DND-41 (cell line): ENCODE measurements at regions not wholly inside any gene's neighbourhood (a gene's known extent, or its start where the extent isn't known, plus 50 kb on each side); places are given as distances from the start of the nearest gene placed in this dataset.

Source experiments
- ATAC-seq: fragments of 200-7000 bp; cut with Tn5 transposase; 3 replicates; pipeline ENCODE4 v1.9.1; 2021; ENCODE audit warnings: low read depth; ENCODE audit not compliant: insufficient read depth
- DNase-seq: peaks from one replicate; pipeline ENCODE4 v3.0.0-alpha.2; 2020
- H2AFZ ChIP-seq: 2 replicates; pipeline ENCODE4 v1.6.0; 2012; ENCODE audit warnings: low read depth, low read length
- H3K27ac ChIP-seq: 2 replicates; pipeline ENCODE4 v1.5.1; 2012; ENCODE audit warnings: low read length, inconsistent platforms
- H3K27me3 ChIP-seq: fragments of 200-600 bp; sonication (generic); 2 replicates; pipeline ENCODE4 v1.6.0; 2012; ENCODE audit warnings: low read length, mild to moderate bottlenecking, inconsistent platforms; ENCODE audit not compliant: insufficient read depth, poor library complexity
- H3K36me3 ChIP-seq: 2 replicates; pipeline ENCODE4 v1.5.1; 2012; ENCODE audit warnings: low read length, inconsistent platforms; ENCODE audit not compliant: insufficient read depth
- H3K4me1 ChIP-seq: 2 replicates; pipeline ENCODE4 v1.5.1; 2012; ENCODE audit warnings: mild to moderate bottlenecking, low read length; ENCODE audit not compliant: insufficient read depth
- H3K4me2 ChIP-seq: 2 replicates; pipeline ENCODE4 v1.6.0; 2012; ENCODE audit warnings: mild to moderate bottlenecking, moderate library complexity, low read length, inconsistent platforms; ENCODE audit not compliant: insufficient read depth
- H3K4me3 ChIP-seq, 2 experiments: fragments of 200-600 bp in 1 of 2; shearing (Covaris generic) in 1 of 2; 2 replicates each; pipeline ENCODE4 v1.5.1; 2012 to 2016; ENCODE audit warnings: inconsistent platforms in 2 of 2, low read length in 2 of 2, mild to moderate bottlenecking in 2 of 2, low read depth in 1 of 2, moderate library complexity in 1 of 2
- H3K79me2 ChIP-seq: 2 replicates; pipeline ENCODE4 v1.6.0; 2012; ENCODE audit warnings: low read length, inconsistent platforms; ENCODE audit not compliant: insufficient read depth
- H3K9ac ChIP-seq: 2 replicates; pipeline ENCODE4 v1.6.0; 2012; ENCODE audit warnings: low read depth, mild to moderate bottlenecking, inconsistent platforms, low read length, moderate library complexity
- H3K9me3 ChIP-seq: 2 replicates; pipeline ENCODE4 v1.5.1; 2012; ENCODE audit warnings: low read length, moderate library complexity, mild to moderate bottlenecking, inconsistent platforms; ENCODE audit not compliant: insufficient read depth, severe bottlenecking
- H4K20me1 ChIP-seq: 2 replicates; pipeline ENCODE4 v1.6.0; 2012; ENCODE audit warnings: low read length; ENCODE audit not compliant: insufficient read depth
- CTCF ChIP-seq: IDR thresholded peaks from 2 replicates; pipeline ENCODE4 v1.5.1; 2012; ENCODE audit warnings: borderline replicate concordance, low read length, moderate library complexity, mild to moderate bottlenecking; ENCODE audit not compliant: poor library complexity, severe bottlenecking; ENCODE audit errors: extremely low read depth
- EZH2 ChIP-seq: IDR thresholded peaks from 3 replicates; pipeline ENCODE4 v1.6.1; 2012; ENCODE audit warnings: borderline replicate concordance, low read depth, mild to moderate bottlenecking, moderate library complexity, low read length, inconsistent platforms; ENCODE audit not compliant: severe bottlenecking

- H3K4me1 ChIP-seq = no peaks in the 10 kb centered on the region
- H3K27ac ChIP-seq = no peak overlapping the region
- H3K27me3 ChIP-seq = no peaks in the 10 kb centered on the region
- DNase-seq = no peak
- no peak for ATAC-seq
- H3K36me3 ChIP-seq = no peaks in the 10 kb centered on the region
- no peak overlapping the region for H3K4me3 ChIP-seq
- no peak overlapping the region for H2AFZ ChIP-seq
- H3K9ac ChIP-seq = no peak overlapping the region
- no peak overlapping the region for H3K4me2 ChIP-seq
- no peaks in the 10 kb centered on the region for H3K9me3 ChIP-seq
- TF ChIP-seq EZH2 = no peak
- TF ChIP-seq CTCF = no peak
- H3K79me2 ChIP-seq = no peaks in the 10 kb centered on the region
- no peaks in the 10 kb centered on the region for H4K20me1 ChIP-seq
Measured at GRCh38 chr1:232282498-232282897, 347.4 kb downstream of the SIPA1L2 start.

- no peak for DNase-seq
- Histone ChIP-seq H3K4me3 (no peak overlapping the region), H3K9me3 (no peaks in the 10 kb centered on the region), H2AFZ (no peak overlapping the region), H3K79me2 (no peaks in the 10 kb centered on the region), H3K4me1 (no peaks in the 10 kb centered on the region), H4K20me1 (no peaks in the 10 kb centered on the region), H3K4me2 (no peak overlapping the region), H3K27ac (no peak overlapping the region), H3K27me3 (no peaks in the 10 kb centered on the region), H3K36me3 (no peaks in the 10 kb centered on the region), H3K9ac (no peak overlapping the region)
- no peak for ATAC-seq
- no peak for TF ChIP-seq EZH2
- no peak for TF ChIP-seq CTCF
Measured at GRCh38 chr1:232280910-232281309, 349.0 kb downstream of the SIPA1L2 start.

GRCh38 chr1:232279909-232280400, 350.0 kb downstream of the SIPA1L2 start:
- H3K9me3 ChIP-seq = no peaks in the 10 kb centered on the region
- H3K9ac ChIP-seq = no peak overlapping the region
- no peak overlapping the region for H3K4me3 ChIP-seq
- no peak overlapping the region for H2AFZ ChIP-seq
- H3K27ac ChIP-seq = no peak overlapping the region
- no peak overlapping the region for H3K4me2 ChIP-seq
- H4K20me1 ChIP-seq = no peaks in the 10 kb centered on the region
- TF ChIP-seq EZH2 (no peak), CTCF (no peak)
- no peaks in the 10 kb centered on the region for H3K79me2 ChIP-seq
- no peaks in the 10 kb centered on the region for H3K27me3 ChIP-seq
- no peaks in the 10 kb centered on the region for H3K4me1 ChIP-seq
- DNase-seq (no peak), ATAC-seq (no peak)
- H3K36me3 ChIP-seq = no peaks in the 10 kb centered on the region

GRCh38 chr1:232278925-232279324, 351.0 kb downstream of the SIPA1L2 start:
- DNase-seq (no peak), ATAC-seq (no peak)
- Histone ChIP-seq H3K4me3 (no peak overlapping the region), H3K36me3 (no peaks in the 10 kb centered on the region), H3K27ac (no peak overlapping the region), H4K20me1 (no peaks in the 10 kb centered on the region), H3K4me1 (no peaks in the 10 kb centered on the region), H3K79me2 (no peaks in the 10 kb centered on the region), H3K27me3 (no peaks in the 10 kb centered on the region), H2AFZ (no peak overlapping the region), H3K9me3 (no peaks in the 10 kb centered on the region), H3K4me2 (no peak overlapping the region), H3K9ac (no peak overlapping the region)
- no peak for TF ChIP-seq EZH2
- no peak for TF ChIP-seq CTCF
